ENCODE measurements at regions not wholly inside any gene's neighbourhood (a gene's known extent, or its start where the extent isn't known, plus 50 kb on each side); places are given as distances from the start of the nearest gene placed in this dataset.
"Not testable (repeated sequence)": the region's sequence is repeated elsewhere in the genome, so short reads cannot be mapped to it uniquely, and the experiment has no call there.

DNA sequence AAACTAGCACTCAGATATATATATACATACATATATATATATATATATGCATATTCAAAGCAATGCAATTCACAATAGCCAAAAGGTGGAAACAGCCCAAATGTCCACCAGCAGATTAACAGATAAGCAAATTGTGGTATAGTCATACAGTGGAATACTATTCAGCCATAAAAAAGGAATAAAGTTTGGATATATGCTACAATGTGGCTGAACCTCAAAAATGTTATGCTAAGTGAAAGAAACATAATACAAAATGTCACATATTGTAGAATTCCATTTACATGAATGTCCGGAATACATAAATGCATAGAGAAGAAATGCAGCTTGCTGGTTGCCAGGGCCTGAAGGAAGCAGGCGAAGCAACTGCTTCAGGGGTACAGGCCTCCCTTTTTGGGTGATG lies 143.4 kb downstream of the ATPSCKMT start:
- Histone ChIP-seq H3K4me3 (ENCODE audit: low read depth, low read length) (no peak overlapping the region), H3K27me3 (ENCODE audit: control insufficient read depth, insufficient read depth, low read length) (no peaks in the 10 kb centered on the region), H3K36me3 (ENCODE audit: control insufficient read depth, insufficient read depth, low read length) (no peaks in the 10 kb centered on the region)
- TF ChIP-seq, protein P1, sequence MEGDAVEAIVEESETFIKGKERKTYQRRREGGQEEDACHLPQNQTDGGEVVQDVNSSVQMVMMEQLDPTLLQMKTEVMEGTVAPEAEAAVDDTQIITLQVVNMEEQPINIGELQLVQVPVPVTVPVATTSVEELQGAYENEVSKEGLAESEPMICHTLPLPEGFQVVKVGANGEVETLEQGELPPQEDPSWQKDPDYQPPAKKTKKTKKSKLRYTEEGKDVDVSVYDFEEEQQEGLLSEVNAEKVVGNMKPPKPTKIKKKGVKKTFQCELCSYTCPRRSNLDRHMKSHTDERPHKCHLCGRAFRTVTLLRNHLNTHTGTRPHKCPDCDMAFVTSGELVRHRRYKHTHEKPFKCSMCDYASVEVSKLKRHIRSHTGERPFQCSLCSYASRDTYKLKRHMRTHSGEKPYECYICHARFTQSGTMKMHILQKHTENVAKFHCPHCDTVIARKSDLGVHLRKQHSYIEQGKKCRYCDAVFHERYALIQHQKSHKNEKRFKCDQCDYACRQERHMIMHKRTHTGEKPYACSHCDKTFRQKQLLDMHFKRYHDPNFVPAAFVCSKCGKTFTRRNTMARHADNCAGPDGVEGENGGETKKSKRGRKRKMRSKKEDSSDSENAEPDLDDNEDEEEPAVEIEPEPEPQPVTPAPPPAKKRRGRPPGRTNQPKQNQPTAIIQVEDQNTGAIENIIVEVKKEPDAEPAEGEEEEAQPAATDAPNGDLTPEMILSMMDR (IDR thresholded peaks at IDR 0.05; ENCODE audit: insufficient read depth, low read depth, low read length): no peak
- CTCF ChIA-PET: interaction anchor here (1.2 to 1.3 kb wide), 2 partner anchors 16 to 127 kb away, joined by 3 read pairs; no protein-coding TSS in a partner anchor
- POLR2A ChIA-PET: no interaction called here
- DNase-seq (ENCODE audit: low read depth): no peak

DNA sequence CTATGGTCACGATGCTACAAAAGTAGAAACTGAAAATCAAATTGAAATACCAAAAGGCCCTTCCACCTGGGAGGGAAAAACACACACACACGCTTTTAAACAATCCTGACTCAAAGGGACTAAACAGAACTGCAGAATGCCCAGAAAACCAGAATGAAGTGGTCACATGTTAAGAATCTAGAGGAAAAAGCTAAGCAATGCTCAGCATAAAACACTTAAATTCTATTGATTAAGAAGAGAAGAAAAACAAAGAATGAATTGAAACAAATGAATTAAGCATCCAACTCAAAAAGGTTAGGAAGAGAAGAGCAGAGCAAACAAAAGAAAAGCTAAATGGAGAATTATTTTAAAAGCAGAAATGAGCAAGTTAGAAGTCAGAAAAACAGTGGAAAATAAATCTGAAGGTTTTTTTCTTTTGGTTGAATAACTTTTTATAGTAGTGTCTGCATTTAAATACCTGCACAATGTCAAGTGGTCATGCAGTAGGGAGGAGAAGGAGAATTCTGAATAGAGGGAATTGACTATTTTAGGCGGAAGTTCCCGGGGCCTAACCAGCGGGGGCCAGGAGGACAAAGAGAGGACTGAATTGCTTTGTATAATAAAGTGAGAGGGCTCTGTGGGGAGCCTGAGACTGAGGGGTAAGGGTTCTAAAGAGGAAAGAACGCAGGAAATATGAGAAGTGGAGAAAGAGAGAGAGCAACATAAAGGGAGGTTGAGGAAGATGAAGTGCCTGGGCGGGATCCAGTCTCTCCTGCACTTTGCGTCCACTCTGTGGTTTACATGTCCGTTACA lies 146.8 kb downstream of the ATPSCKMT start:
- Histone ChIP-seq H3K27me3 (ENCODE audit: control insufficient read depth, insufficient read depth, low read length) (no peaks in the 10 kb centered on the region), H3K36me3 (ENCODE audit: control insufficient read depth, insufficient read depth, low read length) (no peaks in the 10 kb centered on the region), H3K4me3 (ENCODE audit: low read depth, low read length) (no peak overlapping the region)
- no peak for DNase-seq (ENCODE audit: low read depth)
- ChIA-PET CTCF (interaction anchor here (1.1 kb wide), 1 partner anchor 15 kb away, joined by 3 read pairs; no protein-coding TSS in a partner anchor), POLR2A (no interaction called here)
- TF ChIP-seq, protein P1 (IDR thresholded peaks at IDR 0.05; ENCODE audit: insufficient read depth, low read depth, low read length): no peak

DNA sequence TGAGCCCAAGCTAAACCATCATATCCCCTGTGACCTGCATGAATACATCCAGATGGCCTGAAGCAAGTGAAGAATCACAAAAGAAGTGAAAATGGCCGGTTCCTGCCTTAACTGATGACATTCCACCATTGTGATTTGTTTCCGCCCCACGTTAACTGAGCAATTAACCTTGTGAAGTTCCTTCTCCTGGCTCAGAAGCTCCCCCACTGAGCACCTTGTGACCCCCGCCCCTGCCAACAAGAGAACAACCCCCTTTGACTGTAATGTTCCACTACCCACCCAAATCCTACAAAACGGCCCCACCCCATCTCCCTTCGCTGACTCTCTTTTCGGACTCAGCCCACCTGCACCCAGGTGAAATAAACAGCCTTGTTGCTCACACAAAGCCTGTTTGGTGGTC lies 147.5 kb downstream of the ATPSCKMT start:
- POLR2A ChIA-PET; H3K4me3 ChIP-seq (ENCODE audit: low read depth, low read length); H3K36me3 ChIP-seq (ENCODE audit: control insufficient read depth, insufficient read depth, low read length); H3K27me3 ChIP-seq (ENCODE audit: control insufficient read depth, insufficient read depth, low read length); DNase-seq (ENCODE audit: low read depth): not testable (repeated sequence)
- CTCF ChIA-PET: interaction anchor here (1.0 to 1.1 kb wide), 2 partner anchors 10 to 15 kb away, joined by 3 read pairs; no protein-coding TSS in a partner anchor

DNA sequence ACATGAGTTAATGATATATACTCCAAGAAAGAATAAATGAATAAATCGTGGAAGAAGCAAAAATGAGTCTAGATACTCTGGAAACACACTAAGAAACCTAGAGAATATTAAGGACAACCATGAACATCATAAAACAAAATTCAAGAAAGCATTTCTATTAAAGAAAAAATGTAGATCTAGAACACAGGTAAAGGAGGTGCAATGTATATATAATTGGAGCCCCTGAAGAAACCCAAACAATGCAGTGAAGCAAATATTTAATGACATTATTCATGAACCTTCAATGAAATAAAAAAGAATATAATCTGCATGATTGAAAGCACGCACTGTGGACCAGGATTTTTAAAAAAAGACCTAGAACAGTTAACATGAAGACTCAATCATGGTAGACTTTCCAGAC lies 150.1 kb downstream of the ATPSCKMT start:
- ChIA-PET CTCF (interaction anchor here (0.7 kb wide), 1 partner anchor 12 kb away, joined by 3 read pairs; no protein-coding TSS in a partner anchor), POLR2A (no interaction called here)
- no peak overlapping the region for H3K4me3 ChIP-seq (ENCODE audit: low read depth, low read length)
- no peaks in the 10 kb centered on the region for H3K36me3 ChIP-seq (ENCODE audit: control insufficient read depth, insufficient read depth, low read length)
- TF ChIP-seq, protein P1 (IDR thresholded peaks at IDR 0.05; ENCODE audit: insufficient read depth, low read depth, low read length): no peak
- H3K27me3 ChIP-seq (ENCODE audit: control insufficient read depth, insufficient read depth, low read length): no peaks in the 10 kb centered on the region
- no peak for DNase-seq (ENCODE audit: low read depth)

DNA sequence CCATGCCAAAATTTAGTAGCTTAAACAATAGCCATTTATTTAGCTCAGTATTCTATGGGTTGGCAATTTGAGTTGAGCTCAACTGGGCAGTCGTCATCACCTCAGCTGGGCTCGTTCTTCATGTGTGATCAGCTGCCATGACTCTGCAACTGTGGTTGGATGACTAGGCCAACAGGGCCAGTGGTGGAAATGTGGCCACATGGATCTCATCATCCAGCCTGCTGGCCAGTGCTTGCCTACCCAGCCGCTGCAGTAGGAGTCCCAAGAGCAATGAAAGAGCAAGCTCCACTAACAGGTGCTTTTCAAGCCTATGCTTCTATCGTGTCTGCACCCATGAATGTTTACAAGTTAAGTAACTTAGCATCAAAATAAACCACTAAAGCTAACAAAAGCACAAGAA lies 158.0 kb downstream of the ATPSCKMT start:
- Histone ChIP-seq H3K36me3 (ENCODE audit: control insufficient read depth, insufficient read depth, low read length) (no peaks in the 10 kb centered on the region), H3K4me3 (ENCODE audit: low read depth, low read length) (no peak overlapping the region), H3K27me3 (ENCODE audit: control insufficient read depth, insufficient read depth, low read length) (no peaks in the 10 kb centered on the region)
- ChIA-PET CTCF (interaction anchor here (0.8 to 0.9 kb wide), 2 partner anchors 9 to 10 kb away, joined by 3 read pairs; no protein-coding TSS in a partner anchor), POLR2A (no interaction called here)
- DNase-seq (ENCODE audit: low read depth): no peak
- TF ChIP-seq, protein P1 (IDR thresholded peaks at IDR 0.05; ENCODE audit: insufficient read depth, low read depth, low read length): no peak
